ENCODE measurements at regions not wholly inside any gene's neighbourhood (a gene's known extent, or its start where the extent isn't known, plus 50 kb on each side); places are given as distances from the start of the nearest gene placed in this dataset.
"Not testable (repeated sequence)": the region's sequence is repeated elsewhere in the genome, so short reads cannot be mapped to it uniquely, and the experiment has no call there.

- H3K27ac ChIP-seq: no peak overlapping the region
- TF ChIP-seq CTCF (conservative IDR thresholded peaks at IDR 0.05) (no peak), ZFX (IDR thresholded peaks at IDR 0.05) (no peak)
Observed at GRCh38 chr2:22970991-22971390, 414.0 kb upstream of the KLHL29 start.

GRCh38 chr2:22981785-22982184 lies 403.2 kb upstream of the KLHL29 start:
- H3K27ac ChIP-seq: no peak overlapping the region
- TF ChIP-seq CTCF (conservative IDR thresholded peaks at IDR 0.05): no peak
- no peak for TF ChIP-seq ZFX (IDR thresholded peaks at IDR 0.05)

GRCh38 chr2:22984152-22984551 lies 400.8 kb upstream of the KLHL29 start:
- not testable (repeated sequence) for H3K27ac ChIP-seq

GRCh38 chr2:22990246-22990645 lies 394.7 kb upstream of the KLHL29 start:
- no peak for TF ChIP-seq ZFX (IDR thresholded peaks at IDR 0.05)
- no peak for TF ChIP-seq CTCF (conservative IDR thresholded peaks at IDR 0.05)
- H3K27ac ChIP-seq: no peak overlapping the region

GRCh38 chr2:22991844-22992243 lies 393.1 kb upstream of the KLHL29 start:
- H3K27ac ChIP-seq: no peak overlapping the region
- peak; percentile 12; the same call in 1 of the 2 replicates for TF ChIP-seq CTCF (conservative IDR thresholded peaks at IDR 0.05)
- TF ChIP-seq ZFX (IDR thresholded peaks at IDR 0.05): no peak

GRCh38 chr2:22992441-22992840 lies 392.5 kb upstream of the KLHL29 start:
- H3K27ac ChIP-seq: no peak overlapping the region
- no peak for TF ChIP-seq CTCF (conservative IDR thresholded peaks at IDR 0.05)
- TF ChIP-seq ZFX (IDR thresholded peaks at IDR 0.05): no peak

GRCh38 chr2:22993250-22993649 lies 391.7 kb upstream of the KLHL29 start:
- no peak overlapping the region for H3K27ac ChIP-seq
- TF ChIP-seq ZFX (IDR thresholded peaks at IDR 0.05) (no peak), CTCF (conservative IDR thresholded peaks at IDR 0.05) (no peak)

GRCh38 chr2:22995576-22995975 lies 389.4 kb upstream of the KLHL29 start:
- H3K27ac ChIP-seq: no peak overlapping the region

More at GRCh38 chr2:22995576-22995975, 389.4 kb upstream of the KLHL29 start:
- TF ChIP-seq CTCF (conservative IDR thresholded peaks at IDR 0.05) (no peak), ZFX (IDR thresholded peaks at IDR 0.05) (no peak)

All from C4-2B (cell line).